GM19395 (cell line): ENCODE measurements at regions not wholly inside any gene's neighbourhood (a gene's known extent, or its start where the extent isn't known, plus 50 kb on each side); places are given as distances from the start of the nearest gene placed in this dataset.

Source experiments
- ATAC-seq: cut with Tn5 transposase; IDR thresholded peaks from one replicate; pipeline ENCODE4 v1.9.1; 2021; ENCODE audit warnings: mild to moderate bottlenecking, moderate library complexity; ENCODE audit not compliant: unreplicated experiment

DNA sequence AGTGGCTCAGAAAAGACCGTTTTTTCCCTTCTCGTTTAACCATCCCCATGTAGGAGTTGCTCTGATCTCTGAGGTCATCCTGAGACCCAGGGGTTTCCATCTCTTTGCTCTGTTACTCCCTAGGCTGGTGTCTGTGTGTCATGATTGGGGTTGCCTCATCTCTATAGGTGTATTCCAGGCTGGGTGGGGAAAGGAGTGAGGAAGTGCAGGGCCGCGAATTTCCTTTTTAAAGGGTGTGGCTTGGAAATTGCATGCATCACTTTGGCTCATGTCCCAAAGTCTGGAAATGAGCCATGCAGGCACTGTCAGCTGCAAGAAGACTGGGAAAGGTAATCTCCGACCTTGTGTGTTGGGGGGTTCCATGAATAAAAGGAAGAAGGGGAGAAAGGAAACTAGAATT lies 201.9 kb downstream of the AACS start:
- no peak for ATAC-seq

DNA sequence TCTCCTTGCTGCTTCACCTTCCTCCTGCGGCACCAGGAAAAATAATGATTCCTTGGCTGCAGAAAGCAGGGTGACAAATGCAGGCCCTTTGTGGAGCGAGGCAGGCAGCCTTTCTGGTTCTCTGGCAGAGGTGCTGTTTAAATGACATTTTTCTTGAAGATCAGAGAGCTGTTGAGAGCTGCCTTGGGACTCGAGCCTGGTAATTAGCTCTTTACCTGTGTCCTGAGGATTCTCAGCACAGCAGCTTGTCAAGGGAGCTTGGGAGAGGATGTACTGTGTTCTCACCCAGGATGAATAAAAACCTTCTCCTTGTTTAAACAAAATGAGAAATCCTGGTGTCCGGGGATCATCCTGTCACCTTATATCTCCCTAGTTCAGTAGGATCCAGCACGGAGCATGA lies 204.0 kb downstream of the AACS start:
- no peak for ATAC-seq

DNA sequence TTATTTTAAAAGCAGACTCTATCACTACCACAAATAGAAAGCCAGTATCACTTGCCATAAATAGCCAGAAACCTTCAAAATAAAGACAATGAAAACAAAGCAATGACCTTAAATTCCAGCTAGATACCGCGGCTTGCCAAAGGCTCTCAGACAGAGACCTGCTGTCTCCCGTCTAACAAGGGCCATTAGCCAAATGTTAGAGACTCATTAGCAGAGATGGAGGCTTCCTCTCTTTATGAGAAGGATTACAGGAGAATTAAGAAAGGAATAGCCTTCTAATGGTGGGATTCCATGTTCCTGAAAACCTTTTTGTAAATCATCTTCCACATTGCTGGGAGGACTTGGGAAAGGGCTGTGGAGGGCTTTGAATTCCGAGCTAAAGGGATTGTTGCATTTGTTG lies 206.7 kb downstream of the AACS start:
- no peak for ATAC-seq

DNA sequence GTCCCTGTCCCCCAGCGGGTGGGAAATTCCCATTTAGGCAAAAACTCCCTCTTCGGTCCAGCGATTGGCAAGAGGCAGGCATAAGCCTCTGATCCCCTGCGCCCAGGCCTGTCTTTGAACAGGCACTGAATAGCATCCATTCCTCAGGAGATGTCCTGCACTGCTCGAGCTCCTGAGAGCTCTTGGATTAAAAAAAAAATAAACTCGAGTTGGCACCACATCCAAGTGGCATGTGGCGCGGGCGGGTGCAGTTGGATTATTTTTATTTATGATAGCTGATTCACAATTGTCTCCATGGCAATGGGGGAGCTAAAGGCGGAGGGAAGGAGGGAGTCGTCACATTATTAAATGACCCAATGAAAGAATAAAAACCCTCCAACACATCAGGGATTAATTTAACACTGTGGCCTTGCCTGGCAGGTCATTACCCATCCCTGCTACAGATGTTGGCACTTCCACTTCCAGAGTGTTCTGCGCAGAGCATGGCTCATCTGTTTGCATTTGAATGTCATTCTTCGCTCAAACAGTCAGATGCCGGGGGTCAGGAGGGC lies 207.2 kb downstream of the AACS start:
- ATAC-seq: no peak

DNA sequence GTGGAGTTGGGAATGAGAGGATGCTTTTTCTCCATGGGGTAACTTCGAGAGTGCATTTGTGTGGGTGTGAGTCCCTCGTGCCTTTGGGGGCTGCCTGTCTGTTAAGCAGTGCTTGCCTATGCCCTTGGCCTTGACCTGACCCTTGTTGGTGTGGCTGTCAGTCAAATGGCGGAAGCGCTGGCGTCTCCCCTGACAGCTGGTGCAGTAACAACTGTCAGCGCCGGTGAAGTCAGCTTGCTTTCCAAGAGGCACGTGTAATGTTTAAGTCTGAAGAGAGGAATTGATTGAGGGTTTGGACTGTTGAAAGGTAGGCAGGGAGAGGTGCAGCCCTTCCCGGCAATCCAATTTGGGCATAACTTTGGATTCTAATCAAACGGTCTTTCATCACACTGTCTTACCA lies 211.3 kb downstream of the AACS start:
- ATAC-seq: no peak

DNA sequence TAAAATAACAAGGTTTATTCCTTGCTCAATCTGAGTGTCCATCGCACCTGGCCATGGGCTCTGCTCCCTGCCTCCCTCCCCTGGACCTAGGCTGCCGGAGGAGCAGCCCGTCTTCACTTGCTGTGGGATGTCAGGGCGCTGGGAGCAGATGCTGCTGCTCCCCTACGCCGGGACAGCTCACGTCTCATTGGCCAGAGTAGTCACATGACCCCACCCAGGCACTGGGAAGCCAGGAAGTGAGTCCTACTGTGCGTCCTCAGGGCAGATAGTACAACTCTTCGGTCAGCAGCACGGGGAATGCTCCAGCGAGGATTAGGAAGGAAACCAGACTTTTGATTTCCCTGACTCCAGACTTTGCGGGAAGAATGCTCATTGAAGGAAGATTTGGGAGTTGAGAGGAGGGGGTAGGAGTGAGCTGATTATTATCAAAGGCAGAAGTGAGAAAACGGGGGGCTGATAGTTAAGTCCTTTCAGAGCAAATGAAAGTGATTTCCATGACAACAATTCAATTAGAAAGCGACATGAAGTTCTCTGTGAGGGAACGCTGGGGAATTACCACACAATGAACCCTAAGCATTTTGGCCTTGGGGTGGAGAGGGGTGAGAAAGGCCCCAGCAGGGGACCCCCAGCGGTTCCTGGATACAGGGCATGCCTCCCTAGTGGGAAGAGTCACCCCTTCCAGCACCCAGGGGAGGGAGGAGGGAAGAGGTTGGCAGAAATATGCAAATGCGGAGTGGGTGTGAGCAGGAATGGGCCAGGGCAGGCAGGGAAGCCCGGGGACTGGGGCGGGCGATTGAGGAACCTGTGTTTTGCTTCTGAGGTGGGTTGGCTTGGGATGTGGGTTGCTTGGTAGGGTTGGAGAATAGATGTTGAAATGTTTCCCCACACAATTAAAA lies 215.5 kb downstream of the AACS start:
- no peak for ATAC-seq

DNA sequence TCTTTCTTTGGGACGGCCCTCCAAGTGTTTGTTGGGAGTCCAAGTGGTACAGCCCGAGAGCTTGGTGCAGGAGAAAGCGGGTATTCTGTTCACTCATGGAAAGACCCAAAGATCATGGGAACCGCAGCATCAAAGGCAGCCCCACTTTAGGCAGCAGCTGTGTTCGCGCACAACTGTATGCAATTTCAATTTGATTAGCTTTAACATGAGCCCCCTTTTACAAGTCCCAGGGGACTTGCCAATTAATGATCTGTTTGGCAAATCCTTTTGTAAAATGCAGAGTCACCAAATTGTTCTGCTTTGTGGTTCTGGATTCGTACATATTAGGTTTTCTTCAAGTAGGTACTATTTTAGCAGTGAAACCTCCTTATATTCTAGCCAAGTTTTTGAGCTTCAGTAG lies 217.7 kb downstream of the AACS start:
- no peak for ATAC-seq

DNA sequence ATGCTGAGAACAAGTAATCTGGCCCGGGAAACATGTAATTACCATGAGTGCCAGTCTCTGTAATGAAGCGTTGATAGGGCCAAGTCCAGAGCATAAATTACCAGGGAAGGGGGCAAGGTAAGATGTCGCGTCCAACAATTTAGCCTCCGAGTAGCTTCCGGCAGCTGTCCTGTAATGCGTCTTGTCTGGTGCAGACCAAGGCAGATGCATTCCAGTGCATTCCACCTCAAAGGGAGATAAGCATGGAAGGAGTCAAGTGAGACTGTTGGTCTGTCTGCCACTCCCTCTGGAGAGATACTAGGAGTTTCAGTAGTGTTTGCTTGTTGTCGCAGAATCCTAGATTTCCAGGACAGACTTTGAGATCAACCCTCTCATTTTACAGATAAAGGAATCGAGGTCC lies 218.3 kb downstream of the AACS start:
- no peak for ATAC-seq

DNA sequence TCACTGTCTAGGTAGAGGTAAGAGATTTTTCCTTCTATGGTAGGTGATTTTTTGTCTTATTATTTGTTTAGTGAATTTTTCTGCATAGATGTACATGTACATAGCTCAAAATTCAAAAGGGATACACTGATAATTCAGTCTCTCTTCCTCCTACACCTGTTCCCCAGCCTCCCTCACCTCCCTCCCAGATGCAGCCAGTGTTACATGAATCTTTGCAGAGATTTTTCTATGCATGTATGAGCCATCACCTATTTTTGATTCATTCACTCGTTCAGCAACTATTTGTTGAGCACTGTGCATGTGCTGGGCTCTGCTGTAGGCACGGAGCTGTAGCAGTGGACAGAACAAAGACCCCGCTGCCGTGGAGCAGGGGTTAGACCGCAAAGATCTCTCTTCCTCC lies 218.9 kb downstream of the AACS start:
- no peak for ATAC-seq

DNA sequence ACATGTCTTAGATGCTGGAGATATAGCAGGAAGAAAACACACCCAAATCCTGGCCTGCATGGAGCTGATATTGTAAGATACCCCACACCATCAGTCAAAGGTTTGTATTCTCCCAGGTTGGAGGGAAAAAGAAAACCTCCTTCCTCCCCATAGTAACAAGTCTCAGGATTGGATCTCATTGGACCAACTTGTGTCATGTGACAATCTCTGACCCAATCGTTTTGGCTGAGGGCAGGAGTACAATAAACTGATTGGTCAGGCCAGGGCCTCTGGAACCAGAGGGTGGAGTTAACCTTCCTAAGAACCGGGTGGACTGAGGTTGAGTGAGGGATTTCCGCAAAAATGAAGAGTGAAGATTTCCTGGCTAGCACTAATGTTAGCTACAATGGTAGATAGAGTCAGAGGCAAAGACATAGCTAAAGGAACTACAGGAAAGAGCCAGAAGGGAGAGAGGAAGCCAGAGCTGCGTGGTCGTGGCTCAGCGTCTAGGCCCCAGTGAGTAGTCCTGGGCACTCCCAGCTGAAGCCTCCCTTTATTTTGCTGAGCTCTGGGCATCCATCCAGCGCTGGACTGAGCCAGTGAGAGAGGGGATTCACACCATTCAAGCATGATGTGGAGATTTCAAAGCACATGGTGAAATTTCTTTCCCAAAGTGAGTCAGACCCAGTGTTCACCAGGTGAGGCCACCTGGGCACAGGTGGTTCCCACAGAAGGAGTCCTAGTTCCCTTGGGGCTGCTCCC lies 219.9 kb downstream of the AACS start:
- ATAC-seq: no peak

DNA sequence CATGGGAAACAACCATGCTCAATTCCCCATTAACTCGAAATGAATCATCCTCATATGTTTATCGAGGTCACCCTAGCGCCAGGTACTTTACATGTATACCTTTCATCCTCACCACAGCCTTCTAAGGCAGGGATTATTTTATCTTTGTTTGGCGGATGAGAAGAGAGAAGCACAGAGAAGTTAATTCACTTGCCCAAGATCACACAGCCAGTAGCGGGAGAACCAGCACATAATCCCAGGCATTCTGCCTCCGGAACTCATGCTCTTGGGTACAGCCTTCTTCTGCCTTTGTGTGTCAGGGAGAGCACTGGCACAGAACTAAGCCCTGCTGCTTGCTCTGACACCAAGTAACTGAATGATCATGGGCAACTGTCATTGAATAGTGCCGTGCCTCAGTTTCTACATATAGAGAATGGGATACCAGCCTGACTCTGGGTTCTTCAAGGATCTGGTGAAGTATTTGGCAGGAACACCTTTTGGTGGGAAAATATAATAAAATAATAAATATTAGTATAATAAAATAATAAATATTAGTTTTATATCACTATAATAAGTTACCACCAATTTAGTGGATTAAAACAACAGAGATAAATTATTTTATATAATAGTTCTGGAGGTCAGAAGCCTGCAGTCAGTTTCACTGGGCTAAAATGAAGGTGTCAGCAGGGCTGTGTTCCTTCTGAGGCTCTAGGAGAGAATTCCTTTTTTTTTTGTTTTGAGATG lies 220.9 kb downstream of the AACS start:
- no peak for ATAC-seq

DNA sequence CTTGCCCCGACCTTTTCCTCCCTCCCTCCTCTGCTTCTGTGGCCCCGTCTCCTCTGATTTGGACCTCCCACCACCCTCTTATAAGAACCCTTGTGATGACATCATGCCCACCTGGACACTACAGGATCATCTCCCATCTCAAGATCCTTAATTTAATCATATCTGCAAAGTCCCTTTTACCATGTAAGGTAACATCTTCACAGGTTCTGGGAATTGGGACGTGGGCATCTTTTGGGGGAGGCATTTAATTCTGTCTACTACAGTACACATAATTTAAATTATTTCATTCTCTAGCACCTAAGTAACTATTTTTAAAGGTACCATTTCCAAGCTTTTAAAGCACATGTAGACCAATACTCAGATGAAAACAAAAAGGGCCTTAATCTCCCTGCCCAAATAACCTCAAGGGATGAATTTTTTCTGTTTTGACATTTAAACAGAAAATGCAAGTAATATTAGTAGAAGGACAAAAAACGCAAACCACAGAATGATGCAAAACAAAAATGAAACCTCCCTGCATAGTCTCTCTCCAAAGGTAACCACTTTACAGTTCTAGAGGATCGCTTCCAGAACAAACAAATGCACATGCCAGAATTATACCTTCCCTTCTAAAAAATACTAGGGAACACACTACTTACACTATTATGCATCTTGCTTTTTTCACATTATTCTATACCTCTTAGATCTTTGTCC lies 222.1 kb downstream of the AACS start:
- ATAC-seq: peak; percentile 81

DNA sequence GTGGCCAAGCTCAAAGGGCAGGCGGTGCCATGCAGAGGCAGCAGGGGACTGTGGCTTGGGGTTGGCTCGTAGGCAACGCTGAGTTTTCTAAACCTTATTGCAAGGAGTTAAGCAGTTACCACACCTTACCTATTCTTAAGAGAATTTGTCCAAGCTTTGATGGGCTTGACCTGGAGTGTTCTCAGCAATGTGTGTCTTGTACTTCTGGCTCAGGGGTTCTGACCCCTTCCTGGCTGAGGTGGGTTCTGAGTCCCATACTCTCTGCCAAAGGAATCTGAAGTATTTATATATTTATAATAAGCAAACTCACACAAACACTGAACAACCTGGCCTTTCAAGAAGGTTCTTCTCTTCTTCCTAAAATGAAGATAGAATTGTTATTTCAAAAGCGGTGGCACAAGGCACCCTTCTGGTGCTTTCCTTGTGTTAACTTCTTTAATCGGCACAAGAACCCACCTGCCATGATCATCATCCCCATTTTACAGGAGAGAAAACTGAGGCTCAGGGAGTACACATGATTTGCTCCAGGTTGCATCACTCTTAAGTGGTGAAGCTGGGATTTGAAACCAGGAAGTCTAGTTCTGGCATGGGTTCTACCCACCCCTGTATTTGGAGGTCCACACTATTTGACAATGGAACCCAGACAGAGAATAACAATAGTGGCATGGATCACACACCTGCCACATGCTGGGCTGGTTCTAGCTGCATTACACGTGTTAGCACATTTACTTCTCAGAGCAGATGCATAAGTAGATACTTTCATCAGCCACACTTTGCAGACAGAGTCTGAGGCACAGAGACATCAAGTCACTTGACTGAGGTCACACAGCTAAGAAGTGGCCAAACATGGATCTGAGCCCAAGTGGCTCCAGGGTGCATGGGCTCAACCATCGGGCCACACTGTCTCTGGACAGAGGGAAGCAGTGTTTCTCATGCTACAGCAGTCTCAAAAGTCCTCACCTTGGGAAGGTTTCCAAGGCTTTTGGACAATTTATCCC lies 224.0 kb downstream of the AACS start:
- no peak for ATAC-seq

DNA sequence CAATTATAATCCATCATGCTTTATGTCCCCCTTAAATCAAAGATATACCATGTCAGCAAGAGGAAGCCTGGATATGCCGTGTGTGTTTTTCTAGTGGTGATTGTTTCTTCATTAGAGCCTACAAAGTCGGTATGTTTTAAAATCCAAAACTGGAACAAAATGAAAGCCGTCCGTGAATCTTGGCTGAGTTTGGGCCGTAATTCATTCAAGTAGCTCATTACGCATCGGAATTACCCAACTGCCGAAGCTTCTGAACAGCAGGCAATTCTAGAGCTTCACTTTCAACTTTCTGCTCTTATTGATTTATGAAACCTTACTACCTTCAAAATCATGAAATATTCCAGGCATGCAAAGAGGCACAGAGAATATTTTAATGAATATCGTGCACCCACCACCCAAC lies 224.7 kb downstream of the AACS start:
- ATAC-seq: no peak

DNA sequence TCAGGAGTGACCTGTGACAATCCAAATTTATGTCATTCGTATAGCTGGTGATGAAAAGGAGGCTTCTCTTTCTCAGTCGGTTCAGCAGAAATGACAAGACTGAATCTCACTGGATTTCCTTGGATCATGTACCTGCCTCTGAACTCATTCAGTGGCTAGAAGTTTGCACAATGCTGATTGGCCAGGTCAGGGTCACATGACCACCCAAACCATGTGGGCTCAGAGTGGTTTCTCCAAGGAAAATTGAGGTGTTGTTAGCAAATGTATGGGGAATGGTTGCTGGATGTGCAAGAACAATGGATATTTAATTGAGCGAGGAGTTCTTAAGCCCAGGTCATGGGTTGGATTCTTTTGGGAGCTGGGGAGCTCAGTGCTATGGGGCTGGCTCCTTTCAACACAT lies 227.5 kb downstream of the AACS start:
- no peak for ATAC-seq

DNA sequence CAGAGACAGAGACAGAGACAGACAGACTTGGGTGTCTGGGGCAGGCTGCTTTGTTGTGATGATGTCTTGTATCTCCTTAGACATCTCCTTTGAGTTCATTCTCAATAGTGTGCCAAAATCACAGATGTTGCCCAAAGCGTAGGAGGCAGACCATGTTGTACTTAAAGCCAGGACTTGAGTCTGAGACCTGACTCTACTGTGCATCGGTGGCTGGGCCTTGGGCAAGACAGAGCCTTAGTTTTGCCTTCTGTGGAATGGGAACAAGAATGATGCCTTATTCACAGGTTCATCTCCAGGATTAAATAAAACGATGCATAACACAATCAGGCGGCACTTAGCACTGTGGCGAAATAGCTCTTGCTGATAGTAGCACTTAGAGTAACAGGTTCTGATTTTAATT lies 230.3 kb downstream of the AACS start:
- no peak for ATAC-seq

DNA sequence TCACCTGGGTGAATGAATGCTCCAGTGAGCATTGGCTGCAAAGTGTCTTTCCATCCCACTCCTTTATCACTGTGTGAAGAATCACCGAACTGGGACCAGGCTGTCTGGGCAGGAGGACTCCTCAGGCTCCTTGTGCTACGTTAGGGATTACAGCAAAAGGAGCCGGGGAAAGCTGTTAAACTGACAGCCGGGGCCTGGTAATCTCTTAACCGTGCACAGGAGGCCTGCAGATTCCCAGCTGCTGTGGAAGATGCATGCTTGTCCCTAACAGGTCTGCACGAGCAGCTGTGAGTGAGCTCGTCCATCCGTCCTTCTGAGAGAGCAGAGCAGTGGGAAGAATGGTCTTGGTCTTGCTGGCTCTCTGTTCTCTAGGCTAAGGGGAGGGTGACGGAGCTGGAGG lies 231.5 kb downstream of the AACS start:
- ATAC-seq: no peak

DNA sequence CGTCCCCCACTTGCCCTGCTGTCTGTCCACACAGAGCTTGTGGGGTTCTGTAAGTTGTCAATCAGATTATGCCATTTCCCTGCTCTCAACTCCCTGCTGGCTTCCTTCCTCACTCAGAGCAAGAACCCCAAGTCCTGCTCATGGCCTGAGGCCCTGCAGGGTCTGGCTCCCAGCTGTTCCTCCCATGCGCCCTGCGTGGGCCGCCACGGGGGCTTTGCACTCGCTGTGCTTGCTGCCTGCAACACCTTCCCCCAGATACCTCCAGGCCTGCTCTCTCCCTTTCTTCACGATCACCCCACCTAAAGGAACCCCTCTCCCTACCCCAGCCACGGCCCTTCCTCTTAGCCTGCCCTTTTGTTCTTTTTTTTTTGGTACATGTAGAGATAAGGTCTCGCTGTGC lies 234.6 kb downstream of the AACS start:
- ATAC-seq: no peak

DNA sequence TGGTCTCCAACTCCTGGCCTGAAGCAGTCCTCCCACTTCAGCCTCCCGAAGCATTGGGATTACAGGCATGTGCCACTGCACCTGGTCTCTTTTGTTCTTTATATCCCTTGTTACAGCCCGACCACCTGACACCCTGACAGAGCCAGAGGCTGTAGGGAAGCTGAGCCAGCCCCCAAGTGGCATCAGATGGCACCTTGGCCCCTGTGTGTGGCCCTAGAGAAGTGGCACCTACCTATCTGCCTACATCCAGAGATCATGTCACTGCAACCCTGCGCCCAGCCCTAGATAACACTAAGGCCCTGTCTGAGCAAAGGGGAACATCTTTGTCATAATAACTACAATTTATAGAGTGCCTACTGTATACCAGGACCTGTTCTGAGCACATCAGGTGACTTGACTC lies 235.0 kb downstream of the AACS start:
- ATAC-seq: no peak

DNA sequence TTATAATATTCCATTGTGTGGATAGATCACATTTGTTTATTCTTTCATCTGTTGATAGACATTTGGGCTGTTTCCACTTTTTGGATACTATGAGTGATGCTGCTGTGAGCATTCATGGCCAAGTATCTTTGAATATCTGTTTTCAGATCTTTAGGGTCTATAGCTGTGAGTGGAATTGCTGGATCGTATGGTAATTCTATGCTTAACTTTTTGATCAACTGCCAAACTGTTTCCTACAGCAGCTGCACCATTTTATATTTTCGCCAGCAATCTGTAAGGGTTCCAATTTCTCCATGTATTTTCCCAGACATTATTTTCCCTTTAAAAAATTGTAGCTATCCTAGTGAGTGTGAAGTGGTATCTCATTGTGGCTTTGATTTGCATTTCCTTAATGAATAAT lies 238.1 kb downstream of the AACS start:
- no peak for ATAC-seq
